Activated gamma-delta T cell treated with Interleukin-2 at 50 U/mL for 16 hours (primary cell): ENCODE measurements at regions not wholly inside any gene's neighbourhood (a gene's known extent, or its start where the extent isn't known, plus 50 kb on each side); places are given as distances from the start of the nearest gene placed in this dataset.

ENCODE experiments used
- DNase-seq: peaks from one replicate; pipeline ENCODE4 v3.0.0-alpha.2; 2020

GRCh38 chr16:73204359-73205152, 156.6 kb upstream of the ZFHX3 start:
- no peak for DNase-seq

GRCh38 chr16:73202161-73202729, 154.3 kb upstream of the ZFHX3 start:
- DNase-seq = no peak

- DNase-seq = no peak
Observed at GRCh38 chr16:73199214-73199613, 151.3 kb upstream of the ZFHX3 start.

- DNase-seq = no peak
Observed at GRCh38 chr16:73198481-73198880, 150.6 kb upstream of the ZFHX3 start.

- DNase-seq = no peak
Observed at GRCh38 chr16:73197598-73197997, 149.7 kb upstream of the ZFHX3 start.

GRCh38 chr16:73196670-73197069, 148.7 kb upstream of the ZFHX3 start:
- DNase-seq = no peak

GRCh38 chr16:73193464-73193863, 145.5 kb upstream of the ZFHX3 start:
- no peak for DNase-seq

GRCh38 chr16:73192232-73192894, 144.4 kb upstream of the ZFHX3 start:
- DNase-seq = no peak

- DNase-seq = no peak
Observed at GRCh38 chr16:73191660-73192046, 143.7 kb upstream of the ZFHX3 start.

- no peak for DNase-seq
Observed at GRCh38 chr16:73190688-73191659, 143.0 kb upstream of the ZFHX3 start.

- DNase-seq = no peak
Observed at GRCh38 chr16:73190256-73190655, 142.3 kb upstream of the ZFHX3 start.

- no peak for DNase-seq
Observed at GRCh38 chr16:73189136-73189535, 141.2 kb upstream of the ZFHX3 start.

GRCh38 chr16:73186752-73187601, 139.0 kb upstream of the ZFHX3 start:
- no peak for DNase-seq

GRCh38 chr16:73185737-73186136, 137.8 kb upstream of the ZFHX3 start:
- no peak for DNase-seq

- no peak for DNase-seq
Observed at GRCh38 chr16:73183611-73184092, 135.7 kb upstream of the ZFHX3 start.

- no peak for DNase-seq
Observed at GRCh38 chr16:73179705-73180331, 131.9 kb upstream of the ZFHX3 start.

GRCh38 chr16:73177729-73178295, 129.9 kb upstream of the ZFHX3 start:
- no peak for DNase-seq

GRCh38 chr16:73176577-73177013, 128.7 kb upstream of the ZFHX3 start:
- DNase-seq = no peak

- DNase-seq = no peak
Observed at GRCh38 chr16:73172973-73173709, 125.2 kb upstream of the ZFHX3 start.
